ENCODE measurements at regions not wholly inside any gene's neighbourhood (a gene's known extent, or its start where the extent isn't known, plus 50 kb on each side); places are given as distances from the start of the nearest gene placed in this dataset.

- TF ChIP-seq CTCF (IDR thresholded peaks at IDR 0.05; ENCODE audit: insufficient read depth, low read length) (no peak), REST (IDR thresholded peaks at IDR 0.05; ENCODE audit: insufficient replicate concordance, low read depth) (no peak), POLR2AphosphoS5 (IDR thresholded peaks at IDR 0.05; ENCODE audit: low read depth) (peak; percentile 80; the same call in 1 of the 2 replicates)
Observed at GRCh38 chr9:6703898-6704639, 53.7 kb upstream of the KDM4C start.
